ENCODE measurements at regions not wholly inside any gene's neighbourhood (a gene's known extent, or its start where the extent isn't known, plus 50 kb on each side); places are given as distances from the start of the nearest gene placed in this dataset.

DNA sequence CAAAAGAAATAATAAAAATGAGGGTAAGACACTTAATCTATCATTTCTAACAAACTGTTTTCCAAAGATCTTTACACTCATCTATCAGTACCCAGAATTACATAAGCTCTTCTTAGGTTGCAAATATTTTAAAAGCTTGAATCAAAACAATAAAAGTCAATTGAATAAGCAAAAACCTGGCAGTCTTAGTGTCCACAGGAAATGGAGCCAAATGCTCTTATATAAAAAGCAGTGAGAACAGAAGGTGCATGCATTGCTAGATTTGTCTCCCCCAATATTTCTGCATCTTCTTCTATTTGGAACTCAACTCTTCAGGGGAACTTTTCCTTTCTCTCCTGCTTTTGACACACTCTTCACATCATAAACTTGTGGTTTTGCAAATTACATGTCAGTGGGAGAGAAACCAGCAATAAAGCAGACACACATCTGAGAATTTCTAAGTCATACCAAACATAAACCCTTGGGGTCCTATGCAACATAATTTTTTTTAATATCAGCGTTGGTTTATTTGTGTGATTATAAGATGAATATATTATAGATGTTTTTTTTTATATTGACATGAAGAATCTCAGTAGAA is 343.9 kb upstream of the ACVR2A start:
- POLR2A ChIA-PET (ENCODE audit: unreplicated experiment) = no interaction called here
- Histone ChIP-seq H3K4me3 (ENCODE audit: low read length) (no peak overlapping the region), H3K27me3 (ENCODE audit: low read length) (no peaks in the 10 kb centered on the region), H3K4me2 (ENCODE audit: low read length) (no peak overlapping the region), H2AFZ (ENCODE audit: low read length) (no peak overlapping the region), H3K9ac (ENCODE audit: low read length) (no peak overlapping the region), H3K27ac (ENCODE audit: low read length) (no peak overlapping the region), H3F3A (ENCODE audit: low read length, unreplicated experiment) (no peaks in the 10 kb centered on the region), H3K79me2 (ENCODE audit: low read length) (no peaks in the 10 kb centered on the region), H4K20me1 (ENCODE audit: low read length) (no peaks in the 10 kb centered on the region), H3K9me2 (replicated peaks; ENCODE audit: low read length) (0 out of 2 replicates have a peak, but pooled peaks cover 3% of the 10 kb centered on the region), H3K36me3 (ENCODE audit: low read depth, low read length) (no peaks in the 10 kb centered on the region), H3K9me3 (ENCODE audit: low read length) (no peaks in the 10 kb centered on the region), H3K4me1 (ENCODE audit: insufficient read depth, low read length) (peaks cover 6% of the 10 kb centered on the region)
- DNase-seq (peak; percentile 11), ATAC-seq (no peak; the same call in 1 of the 2 replicates)
- no peak for TF ChIP-seq EZH2phosphoT487 (IDR thresholded peaks at IDR 0.05; ENCODE audit: borderline replicate concordance, low read length)
- no peak for TF ChIP-seq EZH2 (IDR thresholded peaks at IDR 0.05; ENCODE audit: low read length, unreplicated experiment)
- TF ChIP-seq, protein P1, sequence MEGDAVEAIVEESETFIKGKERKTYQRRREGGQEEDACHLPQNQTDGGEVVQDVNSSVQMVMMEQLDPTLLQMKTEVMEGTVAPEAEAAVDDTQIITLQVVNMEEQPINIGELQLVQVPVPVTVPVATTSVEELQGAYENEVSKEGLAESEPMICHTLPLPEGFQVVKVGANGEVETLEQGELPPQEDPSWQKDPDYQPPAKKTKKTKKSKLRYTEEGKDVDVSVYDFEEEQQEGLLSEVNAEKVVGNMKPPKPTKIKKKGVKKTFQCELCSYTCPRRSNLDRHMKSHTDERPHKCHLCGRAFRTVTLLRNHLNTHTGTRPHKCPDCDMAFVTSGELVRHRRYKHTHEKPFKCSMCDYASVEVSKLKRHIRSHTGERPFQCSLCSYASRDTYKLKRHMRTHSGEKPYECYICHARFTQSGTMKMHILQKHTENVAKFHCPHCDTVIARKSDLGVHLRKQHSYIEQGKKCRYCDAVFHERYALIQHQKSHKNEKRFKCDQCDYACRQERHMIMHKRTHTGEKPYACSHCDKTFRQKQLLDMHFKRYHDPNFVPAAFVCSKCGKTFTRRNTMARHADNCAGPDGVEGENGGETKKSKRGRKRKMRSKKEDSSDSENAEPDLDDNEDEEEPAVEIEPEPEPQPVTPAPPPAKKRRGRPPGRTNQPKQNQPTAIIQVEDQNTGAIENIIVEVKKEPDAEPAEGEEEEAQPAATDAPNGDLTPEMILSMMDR (conservative IDR thresholded peaks at IDR 0.05; ENCODE audit: low read depth, low read length) = no peak
- BruUV-seq (replicated peaks) = no TSS peak
- intact Hi-C loops (cut with micrococcal nuclease) = no loop called here
- CTCF ChIA-PET = no interaction called here

DNA sequence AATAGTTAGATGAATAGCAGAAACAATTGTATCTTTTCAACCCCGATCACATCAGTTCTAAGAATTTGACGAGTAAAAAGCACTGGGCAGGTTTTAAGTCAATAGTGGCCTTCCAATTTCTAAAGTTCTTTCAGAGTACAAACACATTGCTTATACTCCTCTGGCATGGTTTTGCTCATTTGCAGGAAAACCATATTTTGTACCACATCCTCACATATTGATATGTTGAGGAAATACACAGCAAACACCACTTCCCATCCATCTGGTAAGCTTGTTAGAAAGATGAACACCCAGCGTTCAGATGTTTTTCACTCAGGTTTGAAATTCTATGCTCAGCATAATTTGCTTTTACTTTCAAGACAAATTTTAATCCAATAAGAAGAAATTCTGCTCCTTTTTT is 344.6 kb upstream of the ACVR2A start:
- no TSS peak for BruUV-seq (replicated peaks)
- CTCF ChIA-PET = no interaction called here
- ATAC-seq = no peak

DNA sequence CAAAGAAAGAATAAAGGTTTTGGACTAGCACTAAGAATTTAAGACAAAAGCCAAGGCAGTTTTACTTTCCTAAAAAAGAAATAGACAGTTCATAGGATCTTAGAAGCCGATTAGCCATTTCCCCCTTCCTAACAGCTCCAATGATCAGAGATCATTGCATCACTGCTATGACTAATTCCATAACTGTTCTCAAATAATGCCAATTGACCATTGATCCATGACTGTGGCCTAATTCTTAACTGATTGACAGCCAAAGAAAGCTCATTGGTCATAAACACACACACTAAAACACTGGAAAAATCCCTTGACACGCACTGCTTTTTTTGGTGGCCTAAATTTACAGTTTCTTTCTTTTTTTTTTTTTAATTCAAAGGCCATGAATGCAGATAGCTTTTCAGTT is 345.0 kb upstream of the ACVR2A start:
- 0 out of 2 replicates have a peak, but pooled peaks cover 2% of the 10 kb centered on the region for H3K9me2 ChIP-seq (replicated peaks; ENCODE audit: low read length)
- no peaks in the 10 kb centered on the region for H3K9me3 ChIP-seq (ENCODE audit: low read length)
- H3K4me2 ChIP-seq (ENCODE audit: low read length) = no peak overlapping the region
- TF ChIP-seq, protein P1 (conservative IDR thresholded peaks at IDR 0.05; ENCODE audit: low read depth, low read length) = no peak
- no peak for TF ChIP-seq EZH2 (IDR thresholded peaks at IDR 0.05; ENCODE audit: low read length, unreplicated experiment)
- TF ChIP-seq EZH2phosphoT487 (IDR thresholded peaks at IDR 0.05; ENCODE audit: borderline replicate concordance, low read length) = no peak
- no peak for ATAC-seq
- intact Hi-C loops (cut with micrococcal nuclease) = no loop called here
- no peak overlapping the region for H3K27ac ChIP-seq (ENCODE audit: low read length)
- H3K79me2 ChIP-seq (ENCODE audit: low read length) = no peaks in the 10 kb centered on the region
- no peaks in the 10 kb centered on the region for H4K20me1 ChIP-seq (ENCODE audit: low read length)
- no peaks in the 10 kb centered on the region for H3F3A ChIP-seq (ENCODE audit: low read length, unreplicated experiment)
- DNase-seq = no peak
- H3K4me1 ChIP-seq (ENCODE audit: insufficient read depth, low read length) = peaks cover 6% of the 10 kb centered on the region
- H3K36me3 ChIP-seq (ENCODE audit: low read depth, low read length) = no peaks in the 10 kb centered on the region
- H3K9ac ChIP-seq (ENCODE audit: low read length) = no peak overlapping the region
- no peaks in the 10 kb centered on the region for H3K27me3 ChIP-seq (ENCODE audit: low read length)
- BruUV-seq (replicated peaks) = no TSS peak
- POLR2A ChIA-PET (ENCODE audit: unreplicated experiment) = no interaction called here
- CTCF ChIA-PET = interaction anchor here (0.7 kb wide), 1 partner anchor 411 kb away, joined by 6 read pairs; no protein-coding TSS in a partner anchor
- H2AFZ ChIP-seq (ENCODE audit: low read length) = no peak overlapping the region
- H3K4me3 ChIP-seq (ENCODE audit: low read length) = no peak overlapping the region

More for the DNA sequence above, 344.6 kb upstream of the ACVR2A start:
- Histone ChIP-seq H3K27me3 (ENCODE audit: low read length) (no peaks in the 10 kb centered on the region), H3K9me3 (ENCODE audit: low read length) (no peaks in the 10 kb centered on the region), H2AFZ (ENCODE audit: low read length) (no peak overlapping the region), H3K4me1 (ENCODE audit: insufficient read depth, low read length) (peaks cover 6% of the 10 kb centered on the region), H3K36me3 (ENCODE audit: low read depth, low read length) (no peaks in the 10 kb centered on the region), H4K20me1 (ENCODE audit: low read length) (no peaks in the 10 kb centered on the region), H3K4me2 (ENCODE audit: low read length) (no peak overlapping the region), H3F3A (ENCODE audit: low read length, unreplicated experiment) (no peaks in the 10 kb centered on the region), H3K27ac (ENCODE audit: low read length) (no peak overlapping the region), H3K4me3 (ENCODE audit: low read length) (no peak overlapping the region), H3K9me2 (replicated peaks; ENCODE audit: low read length) (0 out of 2 replicates have a peak, but pooled peaks cover 3% of the 10 kb centered on the region), H3K79me2 (ENCODE audit: low read length) (no peaks in the 10 kb centered on the region), H3K9ac (ENCODE audit: low read length) (no peak overlapping the region)
- TF ChIP-seq, protein P1 (conservative IDR thresholded peaks at IDR 0.05; ENCODE audit: low read depth, low read length) = no peak
- TF ChIP-seq EZH2phosphoT487 (IDR thresholded peaks at IDR 0.05; ENCODE audit: borderline replicate concordance, low read length) = no peak
- TF ChIP-seq EZH2 (IDR thresholded peaks at IDR 0.05; ENCODE audit: low read length, unreplicated experiment) = no peak
- DNase-seq = no peak
- intact Hi-C loops (cut with micrococcal nuclease) = no loop called here
- POLR2A ChIA-PET (ENCODE audit: unreplicated experiment) = no interaction called here

Data from PC-3 (cell line).